Pancreas (tissue), 10 donors: ENCODE measurements at regions not wholly inside any gene's neighbourhood (a gene's known extent, or its start where the extent isn't known, plus 50 kb on each side); places are given as distances from the start of the nearest gene placed in this dataset.

Source experiments
- ATAC-seq, 4 donors: fragments of 200-7000 bp; cut with Tn5 transposase; one replicate each; pipeline versions ENCODE4 v1.8.0 to v1.9.1; 2020; ENCODE audit warnings: mild to moderate bottlenecking in 4 of 4, moderate library complexity in 4 of 4
- DNase-seq, 6 donors: peaks; one replicate each; pipeline ENCODE4 v3.0.0-alpha.2; 2020
- FAIRE-seq: peaks from 2 replicates; lab custom pipeline; 2012; peaks lifted over from hg19 to GRCh38; lab: Jason Lieb, UNC
- H3K27ac ChIP-seq, 4 donors: fragments of 200-600 bp; sonication (generic); 1 replicate in 3 of 4; 2 replicates in 1 of 4; pipeline versions ENCODE4 v1.5.0 to v1.8.0; 2020
- H3K27me3 ChIP-seq, 4 donors: fragments of 200-600 bp; one replicate each; pipeline ENCODE4 v1.8.0; 2021
- H3K36me3 ChIP-seq, 3 donors: fragments of 200-600 bp; sonication (generic) in 1 of 3; one replicate each; pipeline versions ENCODE4 v1.5.0 to v1.8.0; 2020 to 2021
- H3K4me1 ChIP-seq, 3 donors: fragments of 200-600 bp; one replicate each; pipeline ENCODE4 v1.8.0; 2021
- H3K4me3 ChIP-seq, 4 donors: fragments of 200-600 bp; sonication (generic) in 2 of 4; one replicate each; pipeline versions ENCODE4 v1.5.0 to v1.8.0; 2020 to 2021
- H3K9me3 ChIP-seq, 4 donors: fragments of 200-600 bp; one replicate each; pipeline ENCODE4 v1.8.0; 2021
- WGBS, 2 donors: extraction: QIAGEN DNeasy Blood & Tissue Kit; methylation state at CpG; one replicate each; pipeline ENCODE4 v1.1.7; 2013; 5-methylcytosine and 5-hydroxymethylcytosine counted together
- intact Hi-C, 3 donors: fragments of 100-400 bp; cut with DNase I; formaldehyde crosslinking; loops; one replicate each; pipeline versions ENCODE4 v1.11.1 to v1.14.2; 2022
- TF ChIP-seq, protein P1 (sequence below), 4 donors: fragments of 200-600 bp; sonication (generic) in 3 of 4; IDR thresholded peaks; one replicate each; pipeline versions ENCODE4 v1.5.0 to v1.8.0; 2021; ENCODE audit warnings: antibody characterized with exemption in 4 of 4
- donor health status: healthy with polysubstance abuse.
- donor health status: DM: no; HTN: no; CAD: no; lungs with moderate emphysema.
- donor health status: DM: no; HTN: no; CAD: no.
- donor health status: control.
- donor health status: control.
- donor health status: Bipolar disorder and iron deficiency.
- donor health status: DM: yes; HTN: yes; CAD: no.
- donor health status: DM: no; HTN: no; CAD: no.
- donor health status: DM: no; HTN: no; CAD: no.
- donor health status: DM: yes; HTN: yes; CAD: no.

- Histone ChIP-seq H3K9me3 (no peaks in the 10 kb centered on the region), H3K36me3 (no peaks in the 10 kb centered on the region), H3K27ac (no peak overlapping the region), H3K27me3 (no peaks in the 10 kb centered on the region), H3K4me3 (no peak overlapping the region), H3K4me1 (no peaks in the 10 kb centered on the region)
- DNase-seq (peak in 4 of 6 donors; percentile 5 to 29 (median 9)), FAIRE-seq (no peak), ATAC-seq (no peak)
- 88 to 91% methylated on average over 22 of the region's 22 CpGs for WGBS, 2 donors
- intact Hi-C loops: no loop called here
- TF ChIP-seq, protein P1, sequence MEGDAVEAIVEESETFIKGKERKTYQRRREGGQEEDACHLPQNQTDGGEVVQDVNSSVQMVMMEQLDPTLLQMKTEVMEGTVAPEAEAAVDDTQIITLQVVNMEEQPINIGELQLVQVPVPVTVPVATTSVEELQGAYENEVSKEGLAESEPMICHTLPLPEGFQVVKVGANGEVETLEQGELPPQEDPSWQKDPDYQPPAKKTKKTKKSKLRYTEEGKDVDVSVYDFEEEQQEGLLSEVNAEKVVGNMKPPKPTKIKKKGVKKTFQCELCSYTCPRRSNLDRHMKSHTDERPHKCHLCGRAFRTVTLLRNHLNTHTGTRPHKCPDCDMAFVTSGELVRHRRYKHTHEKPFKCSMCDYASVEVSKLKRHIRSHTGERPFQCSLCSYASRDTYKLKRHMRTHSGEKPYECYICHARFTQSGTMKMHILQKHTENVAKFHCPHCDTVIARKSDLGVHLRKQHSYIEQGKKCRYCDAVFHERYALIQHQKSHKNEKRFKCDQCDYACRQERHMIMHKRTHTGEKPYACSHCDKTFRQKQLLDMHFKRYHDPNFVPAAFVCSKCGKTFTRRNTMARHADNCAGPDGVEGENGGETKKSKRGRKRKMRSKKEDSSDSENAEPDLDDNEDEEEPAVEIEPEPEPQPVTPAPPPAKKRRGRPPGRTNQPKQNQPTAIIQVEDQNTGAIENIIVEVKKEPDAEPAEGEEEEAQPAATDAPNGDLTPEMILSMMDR (IDR thresholded peaks at IDR 0.05): no peak
Measured at GRCh38 chr17:83176623-83177583, 97.5 kb downstream of the METRNL start.

DNA sequence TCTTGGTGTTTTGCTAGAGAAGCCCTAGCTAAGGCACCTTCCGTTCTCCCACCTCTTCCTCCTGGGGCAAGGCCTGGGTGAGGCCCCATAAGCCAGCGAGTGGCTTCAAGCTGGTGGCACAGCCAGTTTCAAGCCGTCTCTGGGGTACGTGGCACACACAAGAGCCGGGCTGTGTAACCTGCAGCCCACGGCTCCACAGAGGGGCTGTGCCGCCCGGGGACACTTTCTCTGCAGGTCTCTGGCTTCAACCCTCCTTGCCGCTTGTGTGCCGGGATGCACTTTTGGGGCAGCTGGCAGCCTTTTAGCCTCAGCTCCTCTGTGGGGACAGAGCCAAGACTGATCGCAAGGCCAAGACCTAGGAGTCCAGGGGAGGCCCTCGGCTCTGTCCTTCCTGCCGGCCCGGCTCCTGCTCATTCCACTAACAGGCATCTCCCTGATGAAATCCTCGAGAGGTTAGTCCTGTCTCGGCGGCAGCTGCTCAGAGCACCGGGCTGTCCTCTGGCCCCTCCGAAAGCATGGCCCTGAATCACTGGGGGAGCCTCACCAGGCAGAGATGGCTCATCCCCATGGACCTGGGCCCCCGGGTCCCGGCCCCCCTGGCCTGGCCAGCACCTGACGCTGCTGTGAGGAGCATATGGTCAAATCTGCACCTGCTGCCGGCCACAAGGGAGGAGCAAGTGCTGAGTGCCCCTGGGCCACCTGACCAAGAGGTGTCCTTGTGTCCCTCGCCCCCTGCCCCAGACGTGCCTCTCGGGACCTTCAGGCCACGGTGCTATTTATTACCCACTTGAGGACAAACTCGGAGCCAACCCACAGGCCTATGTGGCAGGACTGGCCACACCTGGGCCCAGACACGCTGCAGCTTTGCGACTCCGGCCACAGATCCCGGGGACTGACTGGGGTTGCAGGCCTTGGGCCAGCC is 98.5 kb downstream of the METRNL start:
- no peaks in the 10 kb centered on the region for H3K27me3 ChIP-seq
- 88 to 89% methylated on average over 32 of the region's 32 CpGs for WGBS, 2 donors
- FAIRE-seq: no peak
- peak in 4 of 6 donors; percentile 5 to 56 (median 17) for DNase-seq
- H3K27ac ChIP-seq: no peak overlapping the region
- ATAC-seq: no peak
- H3K36me3 ChIP-seq: no peaks in the 10 kb centered on the region
- H3K9me3 ChIP-seq: no peaks in the 10 kb centered on the region
- TF ChIP-seq, protein P1 (IDR thresholded peaks at IDR 0.05): no peak
- no peak overlapping the region for H3K4me3 ChIP-seq
- intact Hi-C loops: no loop called here
- H3K4me1 ChIP-seq: no peaks in the 10 kb centered on the region

DNA sequence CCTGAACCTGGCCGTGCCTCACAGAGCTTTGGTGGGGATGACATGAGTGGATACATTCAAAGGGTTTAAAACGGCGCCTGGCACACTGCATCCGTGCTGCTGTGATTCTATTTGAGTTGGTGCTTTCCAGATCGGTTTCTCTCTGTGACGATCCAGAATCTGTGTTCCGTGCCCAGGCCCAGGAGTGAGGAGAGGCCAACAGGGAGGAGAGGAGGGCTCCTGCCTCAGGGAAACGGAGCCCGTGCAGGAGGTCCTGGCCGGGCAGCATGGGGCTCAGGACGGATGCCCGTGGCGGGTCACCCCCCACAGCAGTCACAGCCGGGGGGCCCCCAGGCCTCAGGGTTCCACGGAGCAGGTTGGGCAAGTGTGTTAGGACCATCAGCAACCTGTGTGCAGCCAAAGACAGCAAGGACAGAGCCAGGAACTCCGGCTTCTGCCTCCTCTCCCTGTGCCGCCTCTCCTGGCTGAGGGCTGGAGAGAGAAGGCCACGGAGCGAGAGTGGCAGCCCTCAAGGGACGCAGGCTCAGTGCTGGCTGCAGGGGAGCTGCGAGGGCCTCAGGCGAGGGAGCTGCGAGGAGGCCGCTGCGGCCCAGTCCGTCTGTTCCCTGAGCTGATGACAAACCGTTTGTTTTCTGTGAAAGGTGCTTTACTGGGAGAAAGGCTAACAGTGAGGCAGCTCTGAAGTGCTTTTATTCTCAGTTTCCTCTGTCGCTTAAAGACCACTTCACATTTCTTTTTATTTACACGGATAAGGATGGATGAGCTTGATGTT is 99.3 kb downstream of the METRNL start:
- DNase-seq (peak in 5 of 6 donors; percentile 7 to 48 (median 11)), ATAC-seq (no peak), FAIRE-seq (no peak)
- Histone ChIP-seq H3K4me1 (no peaks in the 10 kb centered on the region), H3K27me3 (no peaks in the 10 kb centered on the region), H3K36me3 (no peaks in the 10 kb centered on the region), H3K27ac (no peak overlapping the region), H3K4me3 (no peak overlapping the region), H3K9me3 (no peaks in the 10 kb centered on the region)
- 81 to 86% methylated on average over 27 to 29 of the region's 29 CpGs for WGBS, 2 donors
- TF ChIP-seq, protein P1 (IDR thresholded peaks at IDR 0.05): no peak
- intact Hi-C loops: no loop called here

DNA sequence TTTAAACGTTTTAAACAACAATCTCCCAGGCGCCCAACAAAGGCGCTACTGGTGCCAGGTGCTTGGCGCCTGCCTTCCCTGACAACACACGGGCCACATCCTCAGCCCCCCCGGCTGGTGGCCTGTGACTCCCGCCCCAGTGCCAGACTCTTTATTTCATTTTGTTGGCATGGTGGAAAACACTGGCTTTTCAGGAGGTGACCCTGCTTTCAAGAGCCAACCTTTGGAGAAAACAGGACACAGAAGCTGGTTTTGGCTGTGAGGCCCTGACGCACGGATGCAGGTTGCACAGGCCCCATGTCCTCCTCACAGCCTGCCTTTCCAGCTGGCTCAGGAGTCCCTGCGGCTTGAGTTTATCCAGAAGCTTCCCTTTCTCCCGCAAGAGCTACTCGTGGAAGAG is 100.0 kb downstream of the METRNL start:
- intact Hi-C loops: no loop called here
- TF ChIP-seq, protein P1 (IDR thresholded peaks at IDR 0.05): no peak
- Histone ChIP-seq H3K27me3 (no peaks in the 10 kb centered on the region), H3K9me3 (no peaks in the 10 kb centered on the region), H3K27ac (no peak overlapping the region), H3K36me3 (no peaks in the 10 kb centered on the region), H3K4me1 (no peaks in the 10 kb centered on the region), H3K4me3 (no peak overlapping the region)
- peak in 1 of 6 donors; percentile 3 for DNase-seq
- no peak for FAIRE-seq
- WGBS, 2 donors: 78 to 90% methylated on average over 12 of the region's 12 CpGs
- ATAC-seq: no peak
